Uterus (tissue), 3 donors: ENCODE measurements at regions not wholly inside any gene's neighbourhood (a gene's known extent, or its start where the extent isn't known, plus 50 kb on each side); places are given as distances from the start of the nearest gene placed in this dataset.

Experiments
- DNase-seq, 2 donors: peaks; one replicate each; pipeline ENCODE4 v3.0.0-alpha.2; 2019 to 2020
- H3K27ac ChIP-seq, 2 donors: fragments of 200-600 bp; sonication (generic); 1 replicate in 1 of 2; 2 replicates in 1 of 2; pipeline ENCODE4 v1.5.1; 2016 to 2018
- H3K27me3 ChIP-seq, 2 donors: fragments of 200-600 bp; sonication (generic); one replicate each; pipeline ENCODE4 v1.5.1; 2018 to 2019; ENCODE audit warnings: control low read depth in 1 of 2
- H3K36me3 ChIP-seq, 2 donors: fragments of 200-600 bp; sonication (generic); one replicate each; pipeline ENCODE4 v1.5.1; 2019; ENCODE audit warnings: control low read depth in 1 of 2
- H3K4me1 ChIP-seq, 2 donors: fragments of 200-600 bp; sonication (generic); one replicate each; pipeline ENCODE4 v1.5.1; 2018 to 2019; ENCODE audit warnings: control low read depth in 1 of 2
- H3K4me3 ChIP-seq, 2 donors: fragments of 200-600 bp; sonication (generic); 1 replicate in 1 of 2; 2 replicates in 1 of 2; pipeline ENCODE4 v1.5.1; 2018 to 2019; ENCODE audit warnings: mild to moderate bottlenecking in 1 of 2
- H3K9me3 ChIP-seq, 2 donors: fragments of 200-600 bp; sonication (generic); one replicate each; pipeline ENCODE4 v1.5.1; 2019; ENCODE audit warnings: control low read depth in 1 of 2
- CTCF ChIP-seq, 4 experiments: fragments of 200-600 bp in 2 of 4; fragments of 450-650 bp in 2 of 4; sonication (generic) in 2 of 4; IDR thresholded peaks; one replicate each; pipeline ENCODE4 v1.5.1; 2016 to 2019; ENCODE audit warnings: antibody characterized with exemption in 4 of 4, mild to moderate bottlenecking in 2 of 4, moderate library complexity in 1 of 4
- POLR2A ChIP-seq, 2 donors: fragments of 450-650 bp; IDR thresholded peaks; one replicate each; pipeline ENCODE4 v1.6.1; 2016; ENCODE audit warnings: antibody characterized with exemption in 2 of 2, mild to moderate bottlenecking in 1 of 2, moderate library complexity in 1 of 2
- intact Hi-C: fragments of 100-400 bp; cut with DNase I; formaldehyde crosslinking; loops from one replicate; pipeline ENCODE4 v1.15.1; 2023; ENCODE audit warnings: low total_unique reads
- donor health status: DM: yes; HTN: yes; CAD: no.

GRCh38 chr7:85820702-85821443 is 634.0 kb upstream of the SEMA3D start:
- no peak for DNase-seq
- Histone ChIP-seq H3K4me1 (no peaks in the 10 kb centered on the region), H3K27me3 (no peaks in the 10 kb centered on the region), H3K4me3 (no peak overlapping the region), H3K9me3 (no peaks in the 10 kb centered on the region), H3K36me3 (no peaks in the 10 kb centered on the region), H3K27ac (no peak overlapping the region)
- intact Hi-C loops = no loop called here
- TF ChIP-seq CTCF (IDR thresholded peaks at IDR 0.05) (no peak), POLR2A (IDR thresholded peaks at IDR 0.05) (no peak)

- Histone ChIP-seq H3K36me3 (no peaks in the 10 kb centered on the region), H3K27me3 (no peaks in the 10 kb centered on the region), H3K27ac (no peak overlapping the region), H3K4me1 (no peaks in the 10 kb centered on the region), H3K9me3 (no peaks in the 10 kb centered on the region), H3K4me3 (no peak overlapping the region)
- intact Hi-C loops = no loop called here
- DNase-seq = no peak
- TF ChIP-seq CTCF (IDR thresholded peaks at IDR 0.05) = no peak
- TF ChIP-seq POLR2A (IDR thresholded peaks at IDR 0.05) = no peak
Measured at GRCh38 chr7:85815526-85815925, 628.7 kb upstream of the SEMA3D start.

GRCh38 chr7:85806321-85806720 is 619.5 kb upstream of the SEMA3D start:
- Histone ChIP-seq H3K27ac (no peak overlapping the region), H3K27me3 (no peaks in the 10 kb centered on the region), H3K4me1 (no peaks in the 10 kb centered on the region), H3K9me3 (no peaks in the 10 kb centered on the region), H3K4me3 (no peak overlapping the region), H3K36me3 (no peaks in the 10 kb centered on the region)
- TF ChIP-seq POLR2A (IDR thresholded peaks at IDR 0.05) = no peak
- TF ChIP-seq CTCF (IDR thresholded peaks at IDR 0.05) = no peak
- DNase-seq = no peak
- intact Hi-C loops = no loop called here

GRCh38 chr7:85805656-85806055 is 618.8 kb upstream of the SEMA3D start:
- H3K27ac ChIP-seq = no peak overlapping the region
- no peaks in the 10 kb centered on the region for H3K36me3 ChIP-seq
- no peaks in the 10 kb centered on the region for H3K9me3 ChIP-seq
- H3K4me3 ChIP-seq = no peak overlapping the region
- H3K4me1 ChIP-seq = no peaks in the 10 kb centered on the region
- no peak for DNase-seq
- no peak for TF ChIP-seq CTCF (IDR thresholded peaks at IDR 0.05)
- no peak for TF ChIP-seq POLR2A (IDR thresholded peaks at IDR 0.05)
- intact Hi-C loops = no loop called here
- no peaks in the 10 kb centered on the region for H3K27me3 ChIP-seq

- no peak overlapping the region for H3K4me3 ChIP-seq
- no peak for DNase-seq
- TF ChIP-seq CTCF (IDR thresholded peaks at IDR 0.05) = no peak
- H3K4me1 ChIP-seq = no peaks in the 10 kb centered on the region
- H3K27me3 ChIP-seq = no peaks in the 10 kb centered on the region
- H3K9me3 ChIP-seq = no peaks in the 10 kb centered on the region
- no peak overlapping the region for H3K27ac ChIP-seq
- intact Hi-C loops = no loop called here
- H3K36me3 ChIP-seq = no peaks in the 10 kb centered on the region
Measured at GRCh38 chr7:85805249-85805648, 618.4 kb upstream of the SEMA3D start.
